Eye (tissue), 1 donor: ENCODE measurements at regions not wholly inside any gene's neighbourhood (a gene's known extent, or its start where the extent isn't known, plus 50 kb on each side); places are given as distances from the start of the nearest gene placed in this dataset.

Experiments
- DNase-seq: peaks from one replicate; pipeline ENCODE4 v3.0.0-alpha.2; 2015

- no peak for DNase-seq
These were observed 237.9 kb downstream of the NFKBIZ start for GRCh38 chr3:102087236-102087635.

- no peak for DNase-seq
These were observed 239.9 kb downstream of the NFKBIZ start for GRCh38 chr3:102089239-102089638.

GRCh38 chr3:102089904-102090720, 240.8 kb downstream of the NFKBIZ start:
- DNase-seq: peak; percentile 17

DNA sequence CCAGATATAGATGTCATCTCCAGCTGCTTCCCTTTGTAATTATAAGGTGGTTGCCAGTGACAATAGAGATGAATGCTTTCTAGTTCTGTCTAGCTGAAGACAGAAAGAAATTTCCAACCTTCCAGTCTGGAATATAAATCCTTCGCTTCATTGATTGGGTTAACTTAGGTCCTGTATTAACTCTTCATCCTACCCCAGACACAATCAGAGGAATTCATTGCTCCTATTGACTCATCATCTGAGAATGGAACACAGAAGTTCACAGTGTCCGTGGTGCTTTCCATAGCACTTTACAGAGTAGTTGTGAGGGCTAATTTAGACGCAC, 241.4 kb downstream of the NFKBIZ start:
- DNase-seq: no peak

- no peak for DNase-seq
These were observed 242.0 kb downstream of the NFKBIZ start for GRCh38 chr3:102091358-102091757.

- no peak for DNase-seq
These were observed 243.5 kb downstream of the NFKBIZ start for GRCh38 chr3:102092617-102093466.

DNA sequence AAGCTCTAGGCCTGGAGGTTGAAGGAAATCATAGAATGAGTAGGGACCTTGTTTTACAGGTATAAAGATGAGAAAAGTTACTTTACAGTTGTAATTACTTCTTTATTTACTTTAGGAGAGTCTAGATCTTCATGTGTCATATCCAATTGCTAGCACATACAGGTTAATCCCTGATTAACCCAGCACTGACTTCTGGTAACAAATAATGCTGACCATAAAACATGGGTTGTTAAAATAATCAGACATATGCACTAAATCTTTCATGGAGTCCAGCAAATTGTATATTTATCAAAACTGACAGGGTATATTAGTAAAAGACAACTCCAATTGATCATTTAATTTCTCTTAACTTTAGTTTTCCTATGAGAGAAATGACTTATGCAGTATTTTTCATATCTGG, 245.2 kb downstream of the NFKBIZ start:
- DNase-seq: no peak

DNA sequence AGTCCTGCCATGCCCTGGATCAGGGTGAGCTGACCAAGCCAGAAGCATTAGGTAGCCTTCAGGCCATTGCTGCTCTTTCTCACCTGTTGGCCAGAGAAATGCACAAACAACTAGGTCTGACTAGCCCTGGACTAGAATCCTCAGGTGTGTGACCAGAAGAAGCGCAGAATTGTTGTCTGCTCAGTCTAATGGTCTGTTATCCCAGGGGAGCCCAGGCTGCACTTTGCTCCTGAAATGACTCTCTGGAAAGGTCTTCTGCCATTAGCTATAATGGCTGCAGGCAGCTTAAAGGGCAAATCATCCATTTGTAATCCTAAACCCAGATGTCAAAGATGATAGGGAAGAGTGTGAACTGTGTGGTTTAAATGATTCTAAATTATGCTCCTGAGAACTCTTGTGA, 246.1 kb downstream of the NFKBIZ start:
- DNase-seq: peak; percentile 48

DNA sequence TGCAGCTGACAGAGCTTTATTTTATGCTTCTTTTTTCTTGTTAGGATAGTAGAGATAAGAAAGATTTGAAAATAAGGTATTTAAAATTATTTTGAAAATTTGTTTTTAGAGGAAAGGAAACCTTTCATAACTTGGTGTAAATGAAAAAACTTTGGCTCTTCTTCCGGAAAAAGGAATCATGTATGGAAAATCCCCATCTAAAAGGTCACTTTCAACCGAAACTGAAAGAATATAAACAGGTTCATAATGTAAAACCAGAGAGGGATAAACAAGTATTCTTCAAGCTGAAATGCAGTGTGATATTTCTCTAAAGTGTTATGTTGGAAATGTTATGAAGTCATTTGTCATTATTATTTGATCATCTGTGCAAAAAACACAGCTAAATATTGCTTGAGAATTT, 246.8 kb downstream of the NFKBIZ start:
- DNase-seq: no peak

DNA sequence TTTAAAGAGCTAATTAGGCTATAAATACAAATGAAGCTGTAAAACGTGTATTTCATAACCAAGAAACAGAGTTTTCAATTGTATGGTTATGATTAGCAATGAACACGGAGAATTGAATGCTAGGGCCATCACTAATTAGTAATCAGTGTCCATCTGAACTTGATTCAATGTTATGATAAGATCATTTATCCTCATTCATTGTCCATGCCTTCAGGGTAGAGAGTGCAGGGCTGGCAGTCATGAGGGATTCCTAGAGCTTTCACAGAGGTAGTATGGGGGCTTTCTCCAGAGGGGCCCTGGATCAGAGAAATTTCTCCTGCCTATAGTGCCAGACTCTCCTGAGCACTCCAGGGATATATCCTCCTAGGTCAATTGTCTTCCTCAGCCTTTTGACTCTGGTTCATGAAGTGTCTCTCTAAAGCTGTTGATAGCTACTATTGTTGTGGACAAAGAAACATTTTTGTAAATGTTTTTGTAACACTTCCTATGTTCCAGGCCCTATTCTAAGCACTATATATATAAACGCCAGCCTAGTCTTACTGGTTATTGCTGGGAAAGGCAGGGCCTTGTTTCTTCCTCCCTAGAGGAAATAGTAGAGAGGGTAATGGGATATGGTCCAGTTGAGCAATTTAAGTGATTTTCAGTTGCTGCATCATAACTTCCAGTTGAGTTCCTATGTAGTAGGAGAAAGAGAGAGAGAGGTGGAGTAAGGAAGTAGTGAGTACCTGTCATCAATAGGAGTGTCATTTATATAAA, 249.0 kb downstream of the NFKBIZ start:
- peak; percentile 17 for DNase-seq

GRCh38 chr3:102099913-102100312, 250.6 kb downstream of the NFKBIZ start:
- no peak for DNase-seq

- DNase-seq: no peak
These were observed 253.1 kb downstream of the NFKBIZ start for GRCh38 chr3:102102394-102102793.

DNA sequence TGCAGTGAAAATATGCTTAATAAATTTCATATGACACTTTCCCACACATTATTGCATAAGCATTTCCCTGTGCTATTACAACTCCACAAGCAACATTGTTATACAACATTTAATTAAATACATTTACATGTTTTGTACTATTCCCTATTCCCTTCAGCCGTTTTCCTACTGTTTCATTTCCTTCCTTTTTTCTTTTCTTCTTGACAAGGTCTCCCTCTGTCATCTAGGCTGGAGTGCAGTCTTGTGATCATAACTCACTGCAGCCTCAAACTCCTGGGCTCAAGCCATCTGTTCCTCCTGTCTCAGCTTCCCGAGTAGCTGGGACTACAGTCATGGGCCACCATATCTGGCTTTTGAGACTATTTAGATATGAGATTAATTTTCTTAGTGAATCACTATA, 254.7 kb downstream of the NFKBIZ start:
- DNase-seq: no peak

DNA sequence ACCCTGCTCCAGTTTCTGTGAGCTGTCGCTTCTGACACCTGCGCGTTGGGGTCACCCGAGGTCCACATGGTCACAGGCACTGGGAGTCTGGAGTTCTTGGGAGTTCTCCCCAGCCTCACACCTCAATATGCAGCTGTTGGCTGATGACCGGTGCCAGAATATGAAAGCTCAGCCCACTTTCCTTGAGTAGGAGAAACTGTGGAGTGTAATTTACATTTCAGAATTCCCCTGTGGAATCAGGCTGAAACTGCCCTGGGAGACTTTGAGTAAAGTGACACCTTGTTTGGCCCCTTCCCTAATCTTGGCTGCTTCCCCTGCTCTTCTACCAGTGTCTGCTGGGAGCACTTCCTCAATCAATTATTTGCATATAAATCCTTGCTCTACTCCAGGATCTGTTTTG, 255.9 kb downstream of the NFKBIZ start:
- no peak for DNase-seq

DNA sequence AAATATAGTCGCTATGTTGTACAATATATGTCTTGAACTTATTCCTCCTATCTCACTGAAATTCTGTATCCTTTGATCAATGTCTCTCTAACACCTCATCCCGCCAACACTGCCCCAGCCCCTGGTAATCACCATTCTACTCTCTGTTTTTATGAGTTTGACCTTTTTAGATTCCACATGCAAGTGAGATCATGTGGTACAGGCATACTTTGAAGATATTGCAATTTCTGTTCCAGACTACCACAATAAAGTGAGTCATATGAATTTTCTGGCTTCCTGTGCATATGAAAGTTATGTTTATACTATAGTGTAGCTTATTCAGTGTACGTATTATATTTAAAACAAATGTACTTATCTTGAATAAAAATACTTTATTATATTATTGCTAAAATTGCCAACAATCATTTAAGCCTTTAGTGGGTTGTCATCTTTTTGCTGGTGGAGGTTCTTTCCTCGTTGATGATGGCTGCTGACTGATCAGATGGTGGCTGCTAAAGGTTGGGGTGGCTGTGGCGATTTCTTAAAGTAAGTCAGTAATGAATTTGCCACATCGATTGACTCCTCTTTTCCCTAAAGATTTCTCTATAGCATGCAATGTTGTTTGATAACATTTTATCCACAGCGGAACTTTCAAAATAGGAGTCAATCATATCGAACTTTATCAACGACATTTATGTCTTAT, 257.2 kb downstream of the NFKBIZ start:
- no peak for DNase-seq

GRCh38 chr3:102112704-102113230, 263.5 kb downstream of the NFKBIZ start:
- DNase-seq: no peak

DNA sequence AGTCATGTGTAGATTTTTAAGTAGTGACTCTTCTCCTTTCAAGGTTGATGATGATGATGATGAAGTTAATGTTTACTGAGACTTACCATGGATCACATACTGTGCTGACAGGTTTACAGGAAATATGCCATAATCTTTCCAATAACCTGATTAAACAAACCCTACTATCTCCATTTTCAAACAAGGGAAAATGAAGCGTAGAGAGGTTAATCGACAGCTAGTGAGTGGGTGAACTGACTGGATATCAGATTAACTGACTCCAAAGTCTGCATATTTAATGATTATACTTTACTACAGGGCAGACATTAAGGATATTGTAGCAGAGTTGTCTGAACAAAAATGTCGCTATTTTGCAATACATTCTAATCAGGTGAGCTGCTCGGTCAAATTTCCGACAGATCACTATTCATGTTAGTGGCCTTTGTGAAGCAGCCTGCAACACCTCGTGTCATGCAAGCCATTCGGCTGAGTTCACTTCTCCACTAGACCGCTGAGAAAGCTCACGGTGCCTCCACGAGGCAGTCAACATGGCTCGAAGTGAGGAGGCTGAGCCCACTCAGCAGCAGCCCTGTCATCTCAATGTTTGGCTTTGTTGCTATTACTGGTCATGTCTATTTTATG, 264.2 kb downstream of the NFKBIZ start:
- DNase-seq: no peak

- DNase-seq: no peak
These were observed 265.1 kb downstream of the NFKBIZ start for GRCh38 chr3:102114264-102114979.

DNA sequence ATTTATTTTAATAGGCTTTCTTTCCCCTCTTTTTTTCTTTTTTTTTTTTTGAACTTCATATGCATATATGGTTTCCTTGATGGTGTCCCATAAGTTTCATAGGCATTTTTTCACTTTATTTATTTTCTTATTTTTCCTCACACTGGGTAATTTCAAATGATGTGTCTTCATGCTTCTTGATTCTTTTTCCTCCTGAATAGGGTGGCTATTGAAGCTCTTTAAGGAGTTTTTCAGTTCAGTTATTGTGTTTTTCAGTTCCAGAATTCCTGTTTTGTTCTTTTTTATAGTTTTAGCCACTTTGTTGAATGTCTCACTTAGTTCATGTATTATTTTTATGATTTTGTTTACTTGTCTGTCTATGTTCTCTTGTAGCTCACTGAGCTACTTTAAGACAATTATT, 273.2 kb downstream of the NFKBIZ start:
- no peak for DNase-seq

- DNase-seq: no peak
These were observed 274.4 kb downstream of the NFKBIZ start for GRCh38 chr3:102123590-102124190.

DNA sequence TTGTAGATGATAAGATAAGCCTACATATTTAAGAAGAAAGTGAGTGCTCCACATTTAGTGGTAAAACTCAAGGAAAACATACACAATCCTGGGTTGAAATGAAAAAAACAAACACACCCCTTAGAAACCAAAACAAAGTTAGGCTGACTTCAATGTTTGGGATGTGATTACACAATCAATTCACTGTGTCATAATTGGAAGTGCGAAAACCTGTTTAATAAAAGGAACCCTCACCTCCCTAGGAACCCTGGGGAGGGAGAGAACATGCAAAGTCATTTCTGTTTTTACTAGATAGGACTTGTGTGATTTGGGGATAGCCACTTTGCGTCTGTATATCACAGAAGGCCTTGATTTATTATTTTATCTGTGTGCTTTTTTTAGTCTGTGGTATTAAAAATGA, 275.0 kb downstream of the NFKBIZ start:
- no peak for DNase-seq
